Lung microvascular endothelial cell (primary cell): ENCODE measurements at regions not wholly inside any gene's neighbourhood (a gene's known extent, or its start where the extent isn't known, plus 50 kb on each side); places are given as distances from the start of the nearest gene placed in this dataset.

Source experiments
- DNase-seq, 2 donors: peaks; one replicate each; pipeline versions ENCODE4 v3.0.0 to v3.0.0-alpha.2; 2010; ENCODE audit warnings: low read depth in 2 of 2

GRCh38 chrX:17930850-17931249 lies 69.8 kb upstream of the RAI2 start:
- no peak for DNase-seq

- no peak for DNase-seq
Observed at GRCh38 chrX:17923546-17923945, 62.4 kb upstream of the RAI2 start.

GRCh38 chrX:17922303-17922702 lies 61.2 kb upstream of the RAI2 start:
- DNase-seq = no peak

GRCh38 chrX:17919896-17920446 lies 58.9 kb upstream of the RAI2 start:
- no peak for DNase-seq

GRCh38 chrX:17917945-17918577 lies 57.0 kb upstream of the RAI2 start:
- DNase-seq = no peak

- DNase-seq = no peak
Observed at GRCh38 chrX:17913801-17914200, 52.7 kb upstream of the RAI2 start.
